NK-92 treated with Interleukin-12 subunit alpha and Interleukin-12 subunit beta, amount 100 ng/mL, for 24 hours (cell line): ENCODE measurements at regions not wholly inside any gene's neighbourhood (a gene's known extent, or its start where the extent isn't known, plus 50 kb on each side); places are given as distances from the start of the nearest gene placed in this dataset.

Source experiments
- DNase-seq: peaks from one replicate; lab custom pipeline; 2025; lab: John Stamatoyannopoulos, UW

- DNase-seq: no peak
These were observed 97.4 kb upstream of the THY1 start for GRCh38 chr11:119520400-119520799.

- no peak for DNase-seq
These were observed 96.8 kb upstream of the THY1 start for GRCh38 chr11:119519796-119520195.

GRCh38 chr11:119518746-119519730 lies 96.1 kb upstream of the THY1 start:
- DNase-seq: no peak

- DNase-seq: no peak
These were observed 92.9 kb upstream of the THY1 start for GRCh38 chr11:119515771-119516400.

GRCh38 chr11:119513806-119514170 lies 90.8 kb upstream of the THY1 start:
- no peak for DNase-seq

GRCh38 chr11:119513131-119513805 lies 90.3 kb upstream of the THY1 start:
- DNase-seq: no peak

GRCh38 chr11:119512369-119512768 lies 89.4 kb upstream of the THY1 start:
- no peak for DNase-seq

GRCh38 chr11:119511614-119512306 lies 88.8 kb upstream of the THY1 start:
- DNase-seq: no peak

GRCh38 chr11:119509969-119510401 lies 87.0 kb upstream of the THY1 start:
- DNase-seq: peak; percentile 7

- DNase-seq: no peak
These were observed 86.4 kb upstream of the THY1 start for GRCh38 chr11:119509282-119509841.

GRCh38 chr11:119506436-119506835 lies 83.5 kb upstream of the THY1 start:
- no peak for DNase-seq

GRCh38 chr11:119505861-119506260 lies 82.9 kb upstream of the THY1 start:
- no peak for DNase-seq

GRCh38 chr11:119505071-119505470 lies 82.1 kb upstream of the THY1 start:
- DNase-seq: no peak

- DNase-seq: no peak
These were observed 81.4 kb upstream of the THY1 start for GRCh38 chr11:119504371-119504770.

- no peak for DNase-seq
These were observed 78.9 kb upstream of the THY1 start for GRCh38 chr11:119501777-119502405.

- no peak for DNase-seq
These were observed 74.7 kb upstream of the THY1 start for GRCh38 chr11:119497717-119498116.

- DNase-seq: no peak
These were observed 74.0 kb upstream of the THY1 start for GRCh38 chr11:119496997-119497396.

- no peak for DNase-seq
These were observed 73.5 kb upstream of the THY1 start for GRCh38 chr11:119496469-119496868.

- DNase-seq: no peak
These were observed 70.7 kb upstream of the THY1 start for GRCh38 chr11:119493712-119494111.

- no peak for DNase-seq
These were observed 69.0 kb upstream of the THY1 start for GRCh38 chr11:119491753-119492510.
